ENCODE measurements at regions not wholly inside any gene's neighbourhood (a gene's known extent, or its start where the extent isn't known, plus 50 kb on each side); places are given as distances from the start of the nearest gene placed in this dataset.
A peak's percentile ranks its signal among the peaks of the same experiment; 100 is the strongest.
"Not testable (repeated sequence)": the region's sequence is repeated elsewhere in the genome, so short reads cannot be mapped to it uniquely, and the experiment has no call there.

- not testable (repeated sequence) for DNase-seq
Observed at GRCh38 chr4:102210806-102211205, 134.5 kb downstream of the SLC39A8 start.

GRCh38 chr4:102204634-102205033, 140.6 kb downstream of the SLC39A8 start:
- DNase-seq = not testable (repeated sequence)

- DNase-seq = no peak
Observed at GRCh38 chr4:102196221-102196620, 149.1 kb downstream of the SLC39A8 start.

- DNase-seq = no peak
Observed at GRCh38 chr4:102193145-102193544, 152.1 kb downstream of the SLC39A8 start.

- no peak for DNase-seq
Observed at GRCh38 chr4:102180046-102180445, 165.2 kb downstream of the SLC39A8 start.

- no peak for DNase-seq
Observed at GRCh38 chr4:102174719-102175189, 170.5 kb downstream of the SLC39A8 start.

- DNase-seq = no peak
Observed at GRCh38 chr4:102172341-102172740, 172.9 kb downstream of the SLC39A8 start.

GRCh38 chr4:102170910-102171309, 174.4 kb downstream of the SLC39A8 start:
- DNase-seq = no peak

- DNase-seq = peak; percentile 46
Observed at GRCh38 chr4:102169345-102169744, 175.9 kb downstream of the SLC39A8 start.

- no peak for DNase-seq
Observed at GRCh38 chr4:102168580-102168979, 176.7 kb downstream of the SLC39A8 start.

GRCh38 chr4:102165584-102165983, 179.7 kb downstream of the SLC39A8 start:
- DNase-seq = no peak

- no peak for DNase-seq
Observed at GRCh38 chr4:102163404-102164140, 181.7 kb downstream of the SLC39A8 start.

GRCh38 chr4:102157984-102158383, 187.3 kb downstream of the SLC39A8 start:
- DNase-seq = no peak

GRCh38 chr4:102153391-102153790, 191.9 kb downstream of the SLC39A8 start:
- no peak for DNase-seq

GRCh38 chr4:102151696-102152095, 193.6 kb downstream of the SLC39A8 start:
- DNase-seq = no peak

GRCh38 chr4:102143433-102143832, 201.8 kb downstream of the SLC39A8 start:
- no peak for DNase-seq

GRCh38 chr4:102141842-102142241, 203.4 kb downstream of the SLC39A8 start:
- DNase-seq = no peak

- no peak for DNase-seq
Observed at GRCh38 chr4:102139932-102140331, 205.3 kb downstream of the SLC39A8 start.

- no peak for DNase-seq
Observed at GRCh38 chr4:102139132-102139573, 206.1 kb downstream of the SLC39A8 start.

- DNase-seq = no peak
Observed at GRCh38 chr4:102137217-102137616, 208.1 kb downstream of the SLC39A8 start.

- DNase-seq = no peak
Observed at GRCh38 chr4:102129810-102130209, 215.5 kb downstream of the SLC39A8 start.

Measured in COR-L47 (cell line).